ENCODE measurements at regions not wholly inside any gene's neighbourhood (a gene's known extent, or its start where the extent isn't known, plus 50 kb on each side); places are given as distances from the start of the nearest gene placed in this dataset.

DNA sequence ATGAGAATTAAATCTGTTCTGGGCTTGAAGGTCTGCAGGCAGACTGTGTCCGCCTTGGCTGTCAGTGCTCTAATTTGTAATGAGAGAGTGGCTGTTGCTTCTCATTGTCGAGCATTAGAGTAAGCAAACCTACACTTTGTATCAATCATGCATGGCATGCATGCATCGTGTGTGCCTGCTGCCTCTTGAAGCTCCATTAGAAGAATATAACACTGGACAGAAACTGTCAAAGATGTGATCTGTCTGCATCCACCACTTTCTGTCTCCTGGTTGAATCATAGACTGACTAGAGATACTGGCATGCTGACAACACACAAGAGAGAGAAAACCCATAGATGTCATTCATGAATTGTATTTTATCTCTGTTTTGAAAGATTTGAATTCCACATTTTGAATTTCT lies 275.0 kb upstream of the NXPH2 start:
- no peak overlapping the region for H3K4me3 ChIP-seq (ENCODE audit: low read length)
- DNase-seq (ENCODE audit: low read depth), result no peak
- TF ChIP-seq, protein P1, sequence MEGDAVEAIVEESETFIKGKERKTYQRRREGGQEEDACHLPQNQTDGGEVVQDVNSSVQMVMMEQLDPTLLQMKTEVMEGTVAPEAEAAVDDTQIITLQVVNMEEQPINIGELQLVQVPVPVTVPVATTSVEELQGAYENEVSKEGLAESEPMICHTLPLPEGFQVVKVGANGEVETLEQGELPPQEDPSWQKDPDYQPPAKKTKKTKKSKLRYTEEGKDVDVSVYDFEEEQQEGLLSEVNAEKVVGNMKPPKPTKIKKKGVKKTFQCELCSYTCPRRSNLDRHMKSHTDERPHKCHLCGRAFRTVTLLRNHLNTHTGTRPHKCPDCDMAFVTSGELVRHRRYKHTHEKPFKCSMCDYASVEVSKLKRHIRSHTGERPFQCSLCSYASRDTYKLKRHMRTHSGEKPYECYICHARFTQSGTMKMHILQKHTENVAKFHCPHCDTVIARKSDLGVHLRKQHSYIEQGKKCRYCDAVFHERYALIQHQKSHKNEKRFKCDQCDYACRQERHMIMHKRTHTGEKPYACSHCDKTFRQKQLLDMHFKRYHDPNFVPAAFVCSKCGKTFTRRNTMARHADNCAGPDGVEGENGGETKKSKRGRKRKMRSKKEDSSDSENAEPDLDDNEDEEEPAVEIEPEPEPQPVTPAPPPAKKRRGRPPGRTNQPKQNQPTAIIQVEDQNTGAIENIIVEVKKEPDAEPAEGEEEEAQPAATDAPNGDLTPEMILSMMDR (conservative IDR thresholded peaks at IDR 0.05; ENCODE audit: low read depth, low read length), result no peak

DNA sequence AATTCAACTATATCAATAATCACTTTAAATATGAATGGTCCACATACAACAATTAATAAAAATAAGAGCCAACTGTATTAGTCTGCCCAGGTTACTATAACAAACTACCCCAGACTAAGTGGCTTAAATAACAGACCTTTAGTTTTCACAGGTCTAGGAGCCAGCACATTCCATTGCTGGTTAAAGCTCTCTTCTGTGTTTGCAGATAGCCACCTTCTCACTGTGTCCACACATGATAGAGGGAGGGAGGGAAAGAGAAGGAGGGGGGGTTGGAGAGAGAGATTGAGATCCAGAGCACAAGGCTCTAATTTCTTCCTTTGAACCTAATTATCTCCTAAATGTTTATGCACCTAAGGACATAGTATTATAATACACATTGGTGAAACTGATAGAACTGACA lies 267.8 kb upstream of the NXPH2 start:
- TF ChIP-seq, protein P1 (conservative IDR thresholded peaks at IDR 0.05; ENCODE audit: low read depth, low read length), result no peak
- DNase-seq (ENCODE audit: low read depth), result no peak

DNA sequence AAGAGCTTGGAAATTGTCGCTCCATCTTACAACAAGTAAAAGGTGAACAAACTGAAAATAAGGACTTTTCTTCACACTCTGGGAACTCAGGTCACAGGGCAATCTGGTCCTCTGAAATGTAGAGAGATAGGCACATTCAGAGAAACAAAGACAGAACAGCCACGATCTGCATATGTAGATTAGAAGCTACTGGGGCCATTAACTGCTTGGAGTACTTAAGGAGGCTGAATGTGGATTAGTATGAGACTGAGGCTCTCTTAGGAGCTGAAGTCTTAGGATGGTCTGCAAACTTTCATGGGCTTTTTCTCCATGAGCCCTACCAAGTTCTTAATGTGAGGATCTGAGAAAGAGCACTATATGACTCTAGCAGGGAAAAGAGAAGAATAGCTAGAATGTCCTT lies 265.3 kb upstream of the NXPH2 start:
- no peak for DNase-seq (ENCODE audit: low read depth)

More for the DNA sequence above, 267.8 kb upstream of the NXPH2 start:
- H3K4me3 ChIP-seq (ENCODE audit: low read length), result no peak overlapping the region

DNA sequence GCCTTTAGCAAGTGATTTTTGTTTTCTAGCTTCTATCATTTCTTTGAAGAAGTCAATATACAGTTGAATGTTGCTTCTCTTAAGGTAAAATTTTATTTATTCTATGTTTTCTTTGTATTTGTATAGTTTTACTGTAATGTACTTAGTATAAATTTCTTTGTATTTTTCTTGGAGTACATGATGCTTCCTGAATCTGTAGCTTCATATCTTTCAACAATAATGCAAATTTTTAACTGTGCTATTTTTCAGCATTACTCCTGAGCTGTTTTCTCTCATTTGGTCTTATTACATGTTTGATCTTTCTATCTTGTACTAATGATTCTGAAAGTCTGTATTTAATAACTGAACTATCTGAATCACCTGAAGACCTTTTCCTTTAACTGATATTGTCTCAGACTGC lies 253.9 kb upstream of the NXPH2 start:
- DNase-seq (ENCODE audit: low read depth), result no peak
- TF ChIP-seq, protein P1 (conservative IDR thresholded peaks at IDR 0.05; ENCODE audit: low read depth, low read length), result no peak
- H3K4me3 ChIP-seq (ENCODE audit: low read length), result no peak overlapping the region

More for the DNA sequence above, 265.3 kb upstream of the NXPH2 start:
- H3K4me3 ChIP-seq (ENCODE audit: low read length), result no peak overlapping the region
- TF ChIP-seq, protein P1 (conservative IDR thresholded peaks at IDR 0.05; ENCODE audit: low read depth, low read length), result no peak

DNA sequence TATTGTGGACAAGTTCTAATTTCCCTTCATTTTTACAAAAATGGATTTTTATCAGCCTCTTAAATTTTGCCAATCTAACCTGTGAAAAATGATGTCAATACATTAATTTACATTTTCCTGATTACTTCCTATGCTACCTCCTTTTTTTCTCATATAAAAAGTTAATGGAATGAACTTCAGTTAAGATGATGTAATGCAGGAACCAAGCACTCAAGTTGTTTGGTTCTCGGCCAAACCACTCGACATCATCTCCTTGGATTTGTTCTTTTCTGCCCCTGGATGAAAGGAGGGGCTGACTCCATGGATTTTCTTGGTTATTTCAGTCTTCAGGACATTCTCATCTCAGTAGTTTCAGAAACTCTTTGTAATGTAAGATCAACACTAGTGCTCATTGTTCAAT lies 253.1 kb upstream of the NXPH2 start:
- TF ChIP-seq, protein P1 (conservative IDR thresholded peaks at IDR 0.05; ENCODE audit: low read depth, low read length), result no peak
- DNase-seq (ENCODE audit: low read depth), result peak; percentile 65
- no peak overlapping the region for H3K4me3 ChIP-seq (ENCODE audit: low read length)

DNA sequence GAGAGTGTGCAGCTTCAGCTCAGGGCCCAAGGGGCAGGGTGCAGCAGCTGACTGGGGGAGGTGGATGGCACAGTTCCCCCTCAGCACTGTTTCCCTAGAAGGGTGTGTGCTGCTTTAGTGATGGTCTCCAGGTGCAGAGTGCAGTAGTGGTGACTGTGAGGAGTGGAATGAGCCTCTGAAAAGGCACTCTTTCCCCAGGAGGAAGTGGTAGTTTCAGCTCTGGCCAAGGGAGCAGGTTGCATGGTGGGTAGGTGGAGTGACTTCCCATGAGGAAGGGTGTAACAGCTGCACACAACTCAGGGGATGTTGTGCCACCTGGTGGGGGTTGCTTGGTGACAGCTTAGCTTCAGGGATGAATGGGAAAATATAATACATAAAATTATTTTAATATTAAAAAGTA lies 251.5 kb upstream of the NXPH2 start:
- H3K4me3 ChIP-seq (ENCODE audit: low read length), result no peak overlapping the region
- DNase-seq (ENCODE audit: low read depth), result no peak
- TF ChIP-seq, protein P1 (conservative IDR thresholded peaks at IDR 0.05; ENCODE audit: low read depth, low read length), result peak; percentile 35

DNA sequence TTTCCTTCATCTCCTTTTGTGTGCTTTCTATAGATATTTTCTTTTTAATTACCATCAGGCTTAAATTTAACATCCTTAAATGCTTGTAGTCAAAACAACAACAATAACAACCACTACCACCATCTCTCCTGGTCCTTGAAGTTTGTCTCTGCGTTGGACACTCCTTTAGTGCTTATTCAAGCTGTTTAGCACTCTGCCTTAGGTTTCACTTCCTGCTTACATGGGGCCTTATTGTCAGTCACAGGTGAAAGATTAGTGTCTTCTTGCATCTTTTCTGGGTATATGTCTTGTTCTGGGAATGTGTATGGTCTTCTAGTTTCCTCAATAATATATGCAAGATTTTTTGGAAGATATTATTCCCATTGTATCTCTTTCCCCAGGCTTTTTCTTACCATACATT lies 240.1 kb upstream of the NXPH2 start:
- DNase-seq (ENCODE audit: low read depth), result no peak
- H3K4me3 ChIP-seq (ENCODE audit: low read length), result no peak overlapping the region
- TF ChIP-seq, protein P1 (conservative IDR thresholded peaks at IDR 0.05; ENCODE audit: low read depth, low read length), result no peak

Measured in retinal pigment epithelial cell (primary cell).